HUES6 (cell line): ENCODE measurements at regions not wholly inside any gene's neighbourhood (a gene's known extent, or its start where the extent isn't known, plus 50 kb on each side); places are given as distances from the start of the nearest gene placed in this dataset.

Experiments
- H3K27ac ChIP-seq: 2 replicates; pipeline ENCODE4 v1.7.0; 2013; ENCODE audit warnings: low read depth, mild to moderate bottlenecking, low read length, inconsistent platforms
- H3K27me3 ChIP-seq: 2 replicates; pipeline ENCODE4 v1.6.1; 2013; ENCODE audit warnings: low read length; ENCODE audit not compliant: control insufficient read depth, insufficient read depth
- H3K36me3 ChIP-seq: 2 replicates; pipeline ENCODE4 v1.6.1; 2013; ENCODE audit warnings: low read length; ENCODE audit not compliant: control insufficient read depth, insufficient read depth
- H3K4me1 ChIP-seq: 2 replicates; pipeline ENCODE4 v1.6.1; 2013; ENCODE audit warnings: low read length; ENCODE audit not compliant: control insufficient read depth, insufficient read depth
- H3K4me3 ChIP-seq: 2 replicates; pipeline ENCODE4 v1.5.1; 2013; ENCODE audit warnings: low read depth, low read length
- H3K9ac ChIP-seq: one replicate; pipeline ENCODE4 v1.6.1; 2013; ENCODE audit warnings: mild to moderate bottlenecking, low read length
- H3K9me3 ChIP-seq: 2 replicates; pipeline ENCODE4 v1.6.1; 2013; ENCODE audit warnings: low read depth, low read length; ENCODE audit not compliant: control insufficient read depth, insufficient read depth

- H3K9me3 ChIP-seq = no peaks in the 10 kb centered on the region
- no peaks in the 10 kb centered on the region for H3K4me1 ChIP-seq
- no peaks in the 10 kb centered on the region for H3K27me3 ChIP-seq
- no peaks in the 10 kb centered on the region for H3K36me3 ChIP-seq
- H3K9ac ChIP-seq = no peak overlapping the region
- H3K4me3 ChIP-seq = no peak overlapping the region
- no peak overlapping the region for H3K27ac ChIP-seq
Observed at GRCh38 chr1:195964516-195964915, 643.7 kb downstream of the KCNT2 start.

- Histone ChIP-seq H3K27me3 (no peaks in the 10 kb centered on the region), H3K9me3 (no peaks in the 10 kb centered on the region), H3K9ac (no peak overlapping the region), H3K27ac (no peak overlapping the region), H3K4me3 (no peak overlapping the region), H3K36me3 (no peaks in the 10 kb centered on the region), H3K4me1 (0 out of 2 replicates have a peak, but pooled peaks cover 3% of the 10 kb centered on the region)
Observed at GRCh38 chr1:195962051-195962450, 646.2 kb downstream of the KCNT2 start.

GRCh38 chr1:195960580-195960979, 647.7 kb downstream of the KCNT2 start:
- Histone ChIP-seq H3K27me3 (no peaks in the 10 kb centered on the region), H3K4me1 (0 out of 2 replicates have a peak, but pooled peaks cover 5% of the 10 kb centered on the region), H3K9me3 (no peaks in the 10 kb centered on the region), H3K27ac (no peak overlapping the region), H3K4me3 (no peak overlapping the region), H3K9ac (no peak overlapping the region), H3K36me3 (no peaks in the 10 kb centered on the region)

- no peak overlapping the region for H3K9ac ChIP-seq
- no peaks in the 10 kb centered on the region for H3K9me3 ChIP-seq
- H3K27me3 ChIP-seq = no peaks in the 10 kb centered on the region
- H3K4me1 ChIP-seq = 0 out of 2 replicates have a peak, but pooled peaks cover 5% of the 10 kb centered on the region
- H3K27ac ChIP-seq = no peak overlapping the region
- H3K4me3 ChIP-seq = no peak overlapping the region
- H3K36me3 ChIP-seq = no peaks in the 10 kb centered on the region
Observed at GRCh38 chr1:195958131-195958530, 650.1 kb downstream of the KCNT2 start.

GRCh38 chr1:195956845-195957244, 651.4 kb downstream of the KCNT2 start:
- H3K27ac ChIP-seq = no peak overlapping the region
- H3K9ac ChIP-seq = no peak overlapping the region
- no peaks in the 10 kb centered on the region for H3K27me3 ChIP-seq
- H3K4me3 ChIP-seq = no peak overlapping the region
- 0 out of 2 replicates have a peak, but pooled peaks cover 5% of the 10 kb centered on the region for H3K4me1 ChIP-seq
- no peaks in the 10 kb centered on the region for H3K36me3 ChIP-seq
- no peaks in the 10 kb centered on the region for H3K9me3 ChIP-seq

GRCh38 chr1:195954848-195955247, 653.4 kb downstream of the KCNT2 start:
- H3K36me3 ChIP-seq = no peaks in the 10 kb centered on the region
- H3K4me3 ChIP-seq = no peak overlapping the region
- H3K4me1 ChIP-seq = 0 out of 2 replicates have a peak, but pooled peaks cover 5% of the 10 kb centered on the region
- H3K27ac ChIP-seq = no peak overlapping the region
- no peaks in the 10 kb centered on the region for H3K9me3 ChIP-seq
- no peak overlapping the region for H3K9ac ChIP-seq
- H3K27me3 ChIP-seq = no peaks in the 10 kb centered on the region

GRCh38 chr1:195951313-195951712, 656.9 kb downstream of the KCNT2 start:
- Histone ChIP-seq H3K27me3 (no peaks in the 10 kb centered on the region), H3K4me1 (no peaks in the 10 kb centered on the region), H3K27ac (no peak overlapping the region)

GRCh38 chr1:195948123-195948895, 659.9 kb downstream of the KCNT2 start:
- no peaks in the 10 kb centered on the region for H3K9me3 ChIP-seq
- no peak overlapping the region for H3K9ac ChIP-seq
- H3K4me1 ChIP-seq = no peaks in the 10 kb centered on the region
- H3K27me3 ChIP-seq = no peaks in the 10 kb centered on the region
- no peak overlapping the region for H3K4me3 ChIP-seq
- H3K27ac ChIP-seq = no peak overlapping the region
- H3K36me3 ChIP-seq = no peaks in the 10 kb centered on the region

More at GRCh38 chr1:195951313-195951712, 656.9 kb downstream of the KCNT2 start:
- H3K36me3 ChIP-seq = no peaks in the 10 kb centered on the region
- H3K9me3 ChIP-seq = no peaks in the 10 kb centered on the region
- H3K4me3 ChIP-seq = no peak overlapping the region
- H3K9ac ChIP-seq = no peak overlapping the region

- Histone ChIP-seq H3K4me1 (no peaks in the 10 kb centered on the region), H3K4me3 (no peak overlapping the region), H3K9me3 (no peaks in the 10 kb centered on the region), H3K27ac (no peak overlapping the region), H3K9ac (no peak overlapping the region), H3K36me3 (no peaks in the 10 kb centered on the region), H3K27me3 (no peaks in the 10 kb centered on the region)
Observed at GRCh38 chr1:195946500-195946899, 661.7 kb downstream of the KCNT2 start.

- Histone ChIP-seq H3K27me3 (no peaks in the 10 kb centered on the region), H3K9ac (no peak overlapping the region), H3K4me3 (no peak overlapping the region), H3K36me3 (no peaks in the 10 kb centered on the region), H3K9me3 (no peaks in the 10 kb centered on the region), H3K4me1 (peaks cover 8% of the 10 kb centered on the region; the same call in 1 of the 2 replicates), H3K27ac (no peak overlapping the region)
Observed at GRCh38 chr1:195941795-195942194, 666.4 kb downstream of the KCNT2 start.

GRCh38 chr1:195941314-195941713, 666.9 kb downstream of the KCNT2 start:
- Histone ChIP-seq H3K27ac (no peak overlapping the region), H3K4me3 (no peak overlapping the region), H3K27me3 (no peaks in the 10 kb centered on the region), H3K4me1 (peaks cover 8% of the 10 kb centered on the region; the same call in 1 of the 2 replicates), H3K36me3 (no peaks in the 10 kb centered on the region), H3K9ac (no peak overlapping the region), H3K9me3 (no peaks in the 10 kb centered on the region)
